Thoracic aorta (tissue), 2 donors: ENCODE measurements at regions not wholly inside any gene's neighbourhood (a gene's known extent, or its start where the extent isn't known, plus 50 kb on each side); places are given as distances from the start of the nearest gene placed in this dataset.

Experiments used
- ATAC-seq: fragments of 150-250 bp; one replicate; pipeline ENCODE4 v1.8.0; 2017; ENCODE audit warnings: low read depth; ENCODE audit not compliant: insufficient number of reproducible peaks, low FRiP score
- DNase-seq: peaks from one replicate; pipeline ENCODE4 v3.0.0-alpha.2; 2020; ENCODE audit warnings: low spot score
- H3K27ac ChIP-seq, 2 donors: fragments of 200-600 bp; sonication (generic); 1 replicate in 1 of 2; 2 replicates in 1 of 2; pipeline ENCODE4 v1.5.1; 2016; ENCODE audit warnings: mild to moderate bottlenecking in 2 of 2, moderate library complexity in 2 of 2
- H3K27me3 ChIP-seq: fragments of 200-600 bp; sonication (generic); replicated peaks from 2 replicates; pipeline ENCODE4 v1.6.0; 2016; ENCODE audit warnings: mild to moderate bottlenecking; ENCODE audit not compliant: insufficient read depth
- H3K36me3 ChIP-seq: fragments of 200-600 bp; sonication (generic); one replicate; pipeline ENCODE4 v1.5.1; 2016
- H3K4me1 ChIP-seq, 2 donors: fragments of 200-600 bp; sonication (generic); 1 replicate in 1 of 2; 2 replicates in 1 of 2; pipeline versions ENCODE4 v1.5.1 to v1.6.0; 2016; ENCODE audit warnings: low read depth in 2 of 2, mild to moderate bottlenecking in 1 of 2; ENCODE audit not compliant: control insufficient read depth in 1 of 2
- H3K4me3 ChIP-seq: fragments of 200-600 bp; sonication (generic); 2 replicates; pipeline ENCODE4 v1.5.1; 2016; ENCODE audit warnings: mild to moderate bottlenecking
- H3K9me3 ChIP-seq: fragments of 200-600 bp; sonication (generic); 2 replicates; pipeline ENCODE4 v1.5.1; 2016
- CTCF ChIP-seq: fragments of 200-600 bp; sonication (generic); IDR thresholded peaks from one replicate; pipeline ENCODE4 v1.5.1; 2019; ENCODE audit warnings: antibody characterized with exemption

- Histone ChIP-seq H3K27me3 (no peaks in the 10 kb centered on the region), H3K36me3 (no peaks in the 10 kb centered on the region), H3K27ac (no peak overlapping the region), H3K4me3 (no peak overlapping the region), H3K4me1 (no peaks in the 10 kb centered on the region), H3K9me3 (no peaks in the 10 kb centered on the region)
- TF ChIP-seq CTCF: no peak
- ATAC-seq (no peak), DNase-seq (no peak)
These were observed 302.9 kb upstream of the MBL2 start for GRCh38 chr10:53075469-53075868.

DNA sequence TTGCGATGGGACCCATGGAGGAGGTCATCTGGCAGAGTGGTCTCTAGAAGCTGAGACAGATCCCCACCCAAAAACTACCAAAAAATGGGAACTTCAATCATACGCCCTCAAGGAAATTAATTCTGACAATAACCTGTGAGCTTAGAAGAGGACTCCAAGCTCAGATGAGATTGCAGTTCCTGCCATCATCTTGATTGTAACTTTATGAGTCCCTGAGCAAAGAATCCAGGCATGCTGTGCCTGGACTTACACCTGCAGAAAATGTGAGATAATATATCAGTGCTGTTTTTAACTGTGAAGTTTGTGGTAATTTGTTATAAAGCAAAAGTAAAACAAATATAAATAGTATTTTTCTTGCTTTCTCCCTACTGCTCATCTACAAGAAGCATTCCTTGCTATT, 299.6 kb upstream of the MBL2 start:
- no peak for TF ChIP-seq CTCF
- DNase-seq (no peak), ATAC-seq (no peak)
- H3K4me3 ChIP-seq: no peak overlapping the region
- H3K4me1 ChIP-seq: no peaks in the 10 kb centered on the region
- no peaks in the 10 kb centered on the region for H3K27me3 ChIP-seq
- no peaks in the 10 kb centered on the region for H3K9me3 ChIP-seq
- H3K27ac ChIP-seq: no peak overlapping the region
- no peaks in the 10 kb centered on the region for H3K36me3 ChIP-seq

DNA sequence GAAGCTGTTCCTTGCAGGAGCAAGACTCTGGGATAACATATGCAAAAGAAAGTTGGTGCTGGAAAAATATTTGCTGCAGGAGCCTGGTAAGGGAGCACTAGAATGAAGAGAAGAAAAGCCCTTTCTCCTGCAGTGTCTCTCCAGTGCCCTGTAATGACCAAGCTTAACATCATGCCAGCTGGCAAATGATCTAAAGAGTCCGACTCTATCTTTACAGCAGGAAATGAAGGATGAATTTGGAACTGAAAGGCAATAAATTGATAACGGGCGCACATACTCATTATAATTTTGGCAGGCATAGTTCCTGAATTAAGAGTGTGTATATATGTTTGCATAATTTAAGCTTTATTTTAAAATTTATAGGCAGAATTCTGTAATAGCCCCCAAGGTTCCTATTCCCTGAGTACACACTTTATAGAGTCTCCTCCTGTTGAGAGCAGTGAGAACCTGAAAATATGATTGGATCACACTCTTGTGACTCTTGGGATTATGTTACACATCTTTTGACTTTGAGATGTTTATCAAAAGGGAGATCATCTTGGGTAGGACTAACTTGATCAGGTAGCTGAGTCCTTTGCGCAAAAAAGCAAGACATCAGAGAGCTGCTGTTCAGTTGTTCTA, 299.0 kb upstream of the MBL2 start:
- no peaks in the 10 kb centered on the region for H3K9me3 ChIP-seq
- ATAC-seq (no peak), DNase-seq (no peak)
- H3K27me3 ChIP-seq: no peaks in the 10 kb centered on the region
- no peaks in the 10 kb centered on the region for H3K36me3 ChIP-seq
- no peak overlapping the region for H3K27ac ChIP-seq
- TF ChIP-seq CTCF: no peak
- H3K4me3 ChIP-seq: no peak overlapping the region
- H3K4me1 ChIP-seq: no peaks in the 10 kb centered on the region

DNA sequence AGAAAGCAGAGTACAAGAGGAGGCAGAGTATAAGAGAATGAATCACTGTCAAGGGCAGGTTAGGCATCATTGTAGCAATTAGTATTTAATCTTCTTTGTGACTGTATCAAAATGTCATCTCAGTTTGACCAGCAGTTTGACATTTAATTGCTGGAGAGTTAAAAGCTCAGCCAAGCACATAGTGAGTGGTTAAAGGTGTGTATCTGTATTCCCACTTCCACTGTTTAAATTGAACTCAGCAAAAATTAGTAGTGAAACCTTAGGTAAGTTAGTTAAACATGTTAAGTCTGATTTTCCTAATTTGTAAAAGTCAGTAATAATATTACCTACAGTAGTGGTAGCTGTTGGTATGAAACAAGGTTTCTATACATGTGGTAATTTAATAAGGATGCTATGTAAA, 296.4 kb upstream of the MBL2 start:
- no peak for DNase-seq
- ATAC-seq: no peak
- Histone ChIP-seq H3K4me3 (no peak overlapping the region), H3K27me3 (no peaks in the 10 kb centered on the region), H3K27ac (no peak overlapping the region), H3K9me3 (no peaks in the 10 kb centered on the region), H3K4me1 (no peaks in the 10 kb centered on the region), H3K36me3 (no peaks in the 10 kb centered on the region)
- TF ChIP-seq CTCF: no peak

- Histone ChIP-seq H3K27ac (no peak overlapping the region), H3K27me3 (no peaks in the 10 kb centered on the region), H3K36me3 (no peaks in the 10 kb centered on the region), H3K9me3 (peaks cover under 1% of the 10 kb centered on the region), H3K4me1 (no peaks in the 10 kb centered on the region), H3K4me3 (no peak overlapping the region)
- DNase-seq: no peak
- TF ChIP-seq CTCF: no peak
- no peak for ATAC-seq
These were observed 292.0 kb upstream of the MBL2 start for GRCh38 chr10:53064614-53065013.
